ENCODE measurements at regions not wholly inside any gene's neighbourhood (a gene's known extent, or its start where the extent isn't known, plus 50 kb on each side); places are given as distances from the start of the nearest gene placed in this dataset.

DNA sequence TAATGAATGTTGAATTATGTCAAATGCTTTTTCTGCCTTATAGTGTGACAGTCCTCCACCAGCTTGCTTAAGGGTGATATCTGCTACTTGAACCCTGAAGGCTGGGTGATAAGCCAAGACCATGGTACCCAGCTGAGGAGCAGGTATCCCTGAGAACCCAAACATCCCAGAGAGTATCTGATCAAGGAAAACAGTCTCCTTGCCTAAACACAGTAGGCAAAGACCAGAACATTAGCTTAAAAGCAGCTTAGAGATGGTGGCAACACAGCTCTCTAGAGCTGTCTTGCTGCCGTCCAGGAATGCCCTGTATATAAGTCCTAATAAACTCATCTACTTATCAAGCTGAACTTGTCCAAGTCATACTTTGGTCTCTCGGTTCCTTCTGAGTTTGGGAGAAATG, 127.7 kb upstream of the PRSS16 start:
- Mint-ChIP-seq H3K27me3 (ENCODE audit: insufficient read depth, low read depth, poor library complexity) (no peaks in the 10 kb centered on the region), H3K36me3 (ENCODE audit: low read depth) (peaks cover 5% of the 10 kb centered on the region; the same call in 1 of the 3 replicates), H3K4me3 (no peak overlapping the region), H3K4me1 (no peaks in the 10 kb centered on the region), H3K9me3 (peaks cover 1% of the 10 kb centered on the region), H3K27ac (no peak overlapping the region)
- no peaks in the 10 kb centered on the region for H3K27me3 ChIP-seq (ENCODE audit: insufficient read depth)
- no peak overlapping the region for H3K27ac ChIP-seq (ENCODE audit: low read depth)
- no peaks in the 10 kb centered on the region for H3K9me2 ChIP-seq (ENCODE audit: insufficient read depth)
- no peaks in the 10 kb centered on the region for H3K36me3 ChIP-seq (ENCODE audit: insufficient read depth)
- no peak for DNase-seq (ENCODE audit: low spot score)
- no peak overlapping the region for H3K4me2 ChIP-seq
- no peak for ATAC-seq
- H3K4me1 ChIP-seq (ENCODE audit: insufficient read depth) = no peaks in the 10 kb centered on the region
- no peak overlapping the region for H3K4me3 ChIP-seq
- H2AFZ ChIP-seq = no peak overlapping the region
- H4K20me1 ChIP-seq (replicated peaks; ENCODE audit: insufficient read depth) = no peaks in the 10 kb centered on the region
- H3F3A ChIP-seq (replicated peaks; ENCODE audit: low read depth) = no peaks in the 10 kb centered on the region
- TF ChIP-seq EZH2phosphoT487 (IDR thresholded peaks at IDR 0.05; ENCODE audit: unreplicated experiment) (no peak), EZH2 (IDR thresholded peaks at IDR 0.05; ENCODE audit: low read depth, unreplicated experiment) (no peak), NANOG (IDR thresholded peaks at IDR 0.05; ENCODE audit: borderline replicate concordance) (no peak), STAT1 (IDR thresholded peaks at IDR 0.05; ENCODE audit: unreplicated experiment) (no peak), REST (IDR thresholded peaks at IDR 0.05; ENCODE audit: unreplicated experiment) (no peak), POLR2AphosphoS5 (IDR thresholded peaks at IDR 0.05; ENCODE audit: low read depth) (no peak), ZNF114 (CRISPR knock-in tag; IDR thresholded peaks at IDR 0.05) (no peak), CREB1 (CRISPR knock-in tag; IDR thresholded peaks at IDR 0.05; ENCODE audit: low read depth) (no peak), JUNB (IDR thresholded peaks at IDR 0.05; ENCODE audit: unreplicated experiment) (no peak), ZNF331 (CRISPR knock-in tag; IDR thresholded peaks at IDR 0.05; ENCODE audit: low read depth) (no peak)
- TF ChIP-seq, protein P1, sequence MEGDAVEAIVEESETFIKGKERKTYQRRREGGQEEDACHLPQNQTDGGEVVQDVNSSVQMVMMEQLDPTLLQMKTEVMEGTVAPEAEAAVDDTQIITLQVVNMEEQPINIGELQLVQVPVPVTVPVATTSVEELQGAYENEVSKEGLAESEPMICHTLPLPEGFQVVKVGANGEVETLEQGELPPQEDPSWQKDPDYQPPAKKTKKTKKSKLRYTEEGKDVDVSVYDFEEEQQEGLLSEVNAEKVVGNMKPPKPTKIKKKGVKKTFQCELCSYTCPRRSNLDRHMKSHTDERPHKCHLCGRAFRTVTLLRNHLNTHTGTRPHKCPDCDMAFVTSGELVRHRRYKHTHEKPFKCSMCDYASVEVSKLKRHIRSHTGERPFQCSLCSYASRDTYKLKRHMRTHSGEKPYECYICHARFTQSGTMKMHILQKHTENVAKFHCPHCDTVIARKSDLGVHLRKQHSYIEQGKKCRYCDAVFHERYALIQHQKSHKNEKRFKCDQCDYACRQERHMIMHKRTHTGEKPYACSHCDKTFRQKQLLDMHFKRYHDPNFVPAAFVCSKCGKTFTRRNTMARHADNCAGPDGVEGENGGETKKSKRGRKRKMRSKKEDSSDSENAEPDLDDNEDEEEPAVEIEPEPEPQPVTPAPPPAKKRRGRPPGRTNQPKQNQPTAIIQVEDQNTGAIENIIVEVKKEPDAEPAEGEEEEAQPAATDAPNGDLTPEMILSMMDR (conservative IDR thresholded peaks at IDR 0.05; ENCODE audit: low read depth in 2 of 2) = no peak
- TF ChIP-seq, protein P2, sequence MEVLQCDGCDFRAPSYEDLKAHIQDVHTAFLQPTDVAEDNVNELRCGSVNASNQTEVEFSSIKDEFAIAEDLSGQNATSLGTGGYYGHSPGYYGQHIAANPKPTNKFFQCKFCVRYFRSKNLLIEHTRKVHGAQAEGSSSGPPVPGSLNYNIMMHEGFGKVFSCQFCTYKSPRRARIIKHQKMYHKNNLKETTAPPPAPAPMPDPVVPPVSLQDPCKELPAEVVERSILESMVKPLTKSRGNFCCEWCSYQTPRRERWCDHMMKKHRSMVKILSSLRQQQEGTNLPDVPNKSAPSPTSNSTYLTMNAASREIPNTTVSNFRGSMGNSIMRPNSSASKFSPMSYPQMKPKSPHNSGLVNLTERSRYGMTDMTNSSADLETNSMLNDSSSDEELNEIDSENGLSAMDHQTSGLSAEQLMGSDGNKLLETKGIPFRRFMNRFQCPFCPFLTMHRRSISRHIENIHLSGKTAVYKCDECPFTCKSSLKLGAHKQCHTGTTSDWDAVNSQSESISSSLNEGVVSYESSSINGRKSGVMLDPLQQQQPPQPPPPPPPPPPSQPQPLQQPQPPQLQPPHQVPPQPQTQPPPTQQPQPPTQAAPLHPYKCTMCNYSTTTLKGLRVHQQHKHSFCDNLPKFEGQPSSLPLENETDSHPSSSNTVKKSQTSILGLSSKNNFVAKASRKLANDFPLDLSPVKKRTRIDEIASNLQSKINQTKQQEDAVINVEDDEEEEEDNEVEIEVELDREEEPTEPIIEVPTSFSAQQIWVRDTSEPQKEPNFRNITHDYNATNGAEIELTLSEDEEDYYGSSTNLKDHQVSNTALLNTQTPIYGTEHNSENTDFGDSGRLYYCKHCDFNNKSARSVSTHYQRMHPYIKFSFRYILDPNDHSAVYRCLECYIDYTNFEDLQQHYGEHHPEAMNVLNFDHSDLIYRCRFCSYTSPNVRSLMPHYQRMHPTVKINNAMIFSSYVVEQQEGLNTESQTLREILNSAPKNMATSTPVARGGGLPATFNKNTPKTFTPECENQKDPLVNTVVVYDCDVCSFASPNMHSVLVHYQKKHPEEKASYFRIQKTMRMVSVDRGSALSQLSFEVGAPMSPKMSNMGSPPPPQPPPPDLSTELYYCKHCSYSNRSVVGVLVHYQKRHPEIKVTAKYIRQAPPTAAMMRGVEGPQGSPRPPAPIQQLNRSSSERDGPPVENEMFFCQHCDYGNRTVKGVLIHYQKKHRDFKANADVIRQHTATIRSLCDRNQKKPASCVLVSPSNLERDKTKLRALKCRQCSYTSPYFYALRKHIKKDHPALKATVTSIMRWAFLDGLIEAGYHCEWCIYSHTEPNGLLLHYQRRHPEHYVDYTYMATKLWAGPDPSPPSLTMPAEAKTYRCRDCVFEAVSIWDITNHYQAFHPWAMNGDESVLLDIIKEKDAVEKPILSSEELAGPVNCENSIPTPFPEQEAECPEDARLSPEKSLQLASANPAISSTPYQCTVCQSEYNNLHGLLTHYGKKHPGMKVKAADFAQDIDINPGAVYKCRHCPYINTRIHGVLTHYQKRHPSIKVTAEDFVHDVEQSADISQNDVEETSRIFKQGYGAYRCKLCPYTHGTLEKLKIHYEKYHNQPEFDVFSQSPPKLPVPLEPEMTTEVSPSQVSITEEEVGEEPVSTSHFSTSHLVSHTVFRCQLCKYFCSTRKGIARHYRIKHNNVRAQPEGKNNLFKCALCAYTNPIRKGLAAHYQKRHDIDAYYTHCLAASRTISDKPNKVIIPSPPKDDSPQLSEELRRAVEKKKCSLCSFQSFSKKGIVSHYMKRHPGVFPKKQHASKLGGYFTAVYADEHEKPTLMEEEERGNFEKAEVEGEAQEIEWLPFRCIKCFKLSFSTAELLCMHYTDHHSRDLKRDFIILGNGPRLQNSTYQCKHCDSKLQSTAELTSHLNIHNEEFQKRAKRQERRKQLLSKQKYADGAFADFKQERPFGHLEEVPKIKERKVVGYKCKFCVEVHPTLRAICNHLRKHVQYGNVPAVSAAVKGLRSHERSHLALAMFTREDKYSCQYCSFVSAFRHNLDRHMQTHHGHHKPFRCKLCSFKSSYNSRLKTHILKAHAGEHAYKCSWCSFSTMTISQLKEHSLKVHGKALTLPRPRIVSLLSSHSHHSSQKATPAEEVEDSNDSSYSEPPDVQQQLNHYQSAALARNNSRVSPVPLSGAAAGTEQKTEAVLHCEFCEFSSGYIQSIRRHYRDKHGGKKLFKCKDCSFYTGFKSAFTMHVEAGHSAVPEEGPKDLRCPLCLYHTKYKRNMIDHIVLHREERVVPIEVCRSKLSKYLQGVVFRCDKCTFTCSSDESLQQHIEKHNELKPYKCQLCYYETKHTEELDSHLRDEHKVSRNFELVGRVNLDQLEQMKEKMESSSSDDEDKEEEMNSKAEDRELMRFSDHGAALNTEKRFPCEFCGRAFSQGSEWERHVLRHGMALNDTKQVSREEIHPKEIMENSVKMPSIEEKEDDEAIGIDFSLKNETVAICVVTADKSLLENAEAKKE (CRISPR knock-in tag; IDR thresholded peaks at IDR 0.05) = no peak
- H3K79me2 ChIP-seq (replicated peaks; ENCODE audit: insufficient read depth) = no peaks in the 10 kb centered on the region
